H9 (cell line): ENCODE measurements at regions not wholly inside any gene's neighbourhood (a gene's known extent, or its start where the extent isn't known, plus 50 kb on each side); places are given as distances from the start of the nearest gene placed in this dataset.

Experiments
- DNase-seq: peaks from one replicate; pipeline ENCODE4 v3.0.0-alpha.2; 2017
- H2AFZ ChIP-seq: one replicate; pipeline ENCODE4 v1.6.1; 2013; ENCODE audit warnings: mild to moderate bottlenecking, low read length, control low read depth, moderate library complexity
- H2AK5ac ChIP-seq: 2 replicates; pipeline ENCODE4 v1.6.1; 2013; ENCODE audit warnings: low read length, control low read depth, mixed read lengths; ENCODE audit not compliant: insufficient read length
- H2BK120ac ChIP-seq: one replicate; pipeline ENCODE4 v1.6.1; 2013; ENCODE audit warnings: low read depth, mild to moderate bottlenecking, low read length, control low read depth, inconsistent platforms; ENCODE audit not compliant: poor library complexity, severe bottlenecking
- H2BK12ac ChIP-seq: 2 replicates; pipeline ENCODE4 v1.6.1; 2013; ENCODE audit warnings: low read length, control low read depth, mixed read lengths, low read depth; ENCODE audit not compliant: insufficient read length
- H2BK15ac ChIP-seq: 2 replicates; pipeline ENCODE4 v1.6.1; 2013; ENCODE audit warnings: low read depth, low read length, control low read depth
- H2BK20ac ChIP-seq: one replicate; pipeline ENCODE4 v1.6.1; 2013; ENCODE audit warnings: low read depth, mild to moderate bottlenecking, low read length, control low read depth, inconsistent platforms; ENCODE audit not compliant: poor library complexity, severe bottlenecking
- H2BK5ac ChIP-seq: 2 replicates; pipeline ENCODE4 v1.6.1; 2013; ENCODE audit warnings: low read length, control low read depth, mixed read lengths; ENCODE audit not compliant: insufficient read length
- H3K14ac ChIP-seq: 2 replicates; pipeline ENCODE4 v1.6.1; 2013; ENCODE audit warnings: low read length, control low read depth; ENCODE audit not compliant: insufficient read depth
- H3K18ac ChIP-seq: 2 replicates; pipeline ENCODE4 v1.6.1; 2013; ENCODE audit warnings: low read depth, mild to moderate bottlenecking, mixed read lengths, low read length, control low read depth; ENCODE audit not compliant: insufficient read length
- H3K23ac ChIP-seq: 2 replicates; pipeline ENCODE4 v1.6.1; 2013; ENCODE audit warnings: low read length, control low read depth, mixed read lengths, low read depth; ENCODE audit not compliant: insufficient read length
- H3K23me2 ChIP-seq: 2 replicates; pipeline ENCODE4 v1.6.1; 2013; ENCODE audit warnings: low read depth, mild to moderate bottlenecking, mixed read lengths, low read length, control low read depth; ENCODE audit not compliant: insufficient read length, poor library complexity, severe bottlenecking
- H3K27ac ChIP-seq: 2 replicates; pipeline ENCODE4 v1.5.1; 2013; ENCODE audit warnings: low read length, control low read depth, mixed read lengths, low read depth; ENCODE audit not compliant: insufficient read length
- H3K27me3 ChIP-seq: 2 replicates; pipeline ENCODE4 v1.6.1; 2013; ENCODE audit warnings: low read length, control low read depth, inconsistent platforms; ENCODE audit not compliant: insufficient read depth
- H3K4ac ChIP-seq: 2 replicates; pipeline ENCODE4 v1.6.1; 2013; ENCODE audit warnings: low read depth, mild to moderate bottlenecking, control low read depth, inconsistent platforms, low read length, moderate library complexity
- H3K4me1 ChIP-seq: 2 replicates; pipeline ENCODE4 v1.6.1; 2013; ENCODE audit warnings: low read length, control low read depth, inconsistent platforms; ENCODE audit not compliant: insufficient read depth
- H3K4me2 ChIP-seq: 2 replicates; pipeline ENCODE4 v1.6.1; 2013; ENCODE audit warnings: low read length, control low read depth, mixed read lengths; ENCODE audit not compliant: insufficient read length, insufficient read depth
- H3K56ac ChIP-seq: 2 replicates; pipeline ENCODE4 v1.6.1; 2013; ENCODE audit warnings: low read depth, mild to moderate bottlenecking, mixed read lengths, low read length, control low read depth; ENCODE audit not compliant: insufficient read length
- H3K79me1 ChIP-seq: 2 replicates; pipeline ENCODE4 v1.6.1; 2013; ENCODE audit warnings: low read depth, mild to moderate bottlenecking, moderate library complexity, low read length, control low read depth, inconsistent platforms; ENCODE audit not compliant: insufficient read depth, poor library complexity, severe bottlenecking
- H3K79me2 ChIP-seq: 2 replicates; pipeline ENCODE4 v1.6.1; 2013; ENCODE audit warnings: low read length, control low read depth, inconsistent platforms; ENCODE audit not compliant: insufficient read depth
- H3K9ac ChIP-seq: 2 replicates; pipeline ENCODE4 v1.6.1; 2013; ENCODE audit warnings: low read length, control low read depth, mixed read lengths; ENCODE audit not compliant: insufficient read length; ENCODE audit errors: extremely low read depth
- H3K9me3 ChIP-seq: one replicate; pipeline ENCODE4 v1.6.1; 2013; ENCODE audit warnings: low read depth, low read length, inconsistent platforms; ENCODE audit not compliant: control insufficient read depth
- H3T11ph ChIP-seq: one replicate; pipeline ENCODE4 v1.6.1; 2013; ENCODE audit warnings: mild to moderate bottlenecking, low read length, control low read depth, inconsistent platforms
- H4K20me1 ChIP-seq: one replicate; pipeline ENCODE4 v1.6.1; 2013; ENCODE audit not compliant: control insufficient read depth, insufficient read length, insufficient read depth
- H4K5ac ChIP-seq: 2 replicates; pipeline ENCODE4 v1.6.1; 2013; ENCODE audit warnings: low read depth, mild to moderate bottlenecking, mixed read lengths, low read length, control low read depth; ENCODE audit not compliant: insufficient read length
- H4K8ac ChIP-seq: replicated peaks from 2 replicates; pipeline ENCODE4 v1.6.1; 2013; ENCODE audit warnings: low read length, control low read depth, mixed read lengths, low read depth; ENCODE audit not compliant: insufficient read length
- H4K91ac ChIP-seq: 2 replicates; pipeline ENCODE4 v1.6.1; 2013; ENCODE audit warnings: low read depth, mild to moderate bottlenecking, moderate library complexity, mixed read lengths, low read length, control low read depth; ENCODE audit not compliant: insufficient read length
- H3K27ac Mint-ChIP-seq, 3 experiments: 2 replicates in 2 of 3; 3 replicates in 1 of 3; pipeline ENCODE4 v1.8.0; 2020 to 2021; ENCODE audit warnings: mixed read lengths in 3 of 3, mild to moderate bottlenecking in 1 of 3, moderate library complexity in 1 of 3
- H3K27me3 Mint-ChIP-seq: 2 replicates; pipeline ENCODE4 v1.8.0; 2021; ENCODE audit warnings: low read depth, mild to moderate bottlenecking, moderate library complexity, mixed read lengths
- H3K36me3 Mint-ChIP-seq, 3 experiments: 2 replicates in 2 of 3; 3 replicates in 1 of 3; pipeline ENCODE4 v1.8.0; 2020 to 2021; ENCODE audit warnings: low read depth in 3 of 3, mixed read lengths in 3 of 3; ENCODE audit not compliant: insufficient read depth in 1 of 3
- H3K4me1 Mint-ChIP-seq, 2 experiments: 2 replicates each; pipeline ENCODE4 v1.8.0; 2020; ENCODE audit warnings: mixed read lengths in 2 of 2
- H3K4me3 Mint-ChIP-seq, 2 experiments: 2 replicates in 1 of 2; 3 replicates in 1 of 2; pipeline ENCODE4 v1.8.0; 2020 to 2021; ENCODE audit warnings: mild to moderate bottlenecking in 2 of 2, mixed read lengths in 2 of 2, moderate library complexity in 1 of 2
- H3K9me3 Mint-ChIP-seq, 2 experiments: 2 replicates in 1 of 2; 3 replicates in 1 of 2; pipeline ENCODE4 v1.8.0; 2020; ENCODE audit warnings: mild to moderate bottlenecking in 2 of 2, mixed read lengths in 2 of 2, moderate library complexity in 1 of 2
- TF ChIP-seq, protein P1 (sequence below): fragments of 200-600 bp; sonication (generic); conservative IDR thresholded peaks from 3 replicates; pipeline ENCODE4 v1.8.0; 2021; ENCODE audit warnings: antibody characterized with exemption, mild to moderate bottlenecking

DNA sequence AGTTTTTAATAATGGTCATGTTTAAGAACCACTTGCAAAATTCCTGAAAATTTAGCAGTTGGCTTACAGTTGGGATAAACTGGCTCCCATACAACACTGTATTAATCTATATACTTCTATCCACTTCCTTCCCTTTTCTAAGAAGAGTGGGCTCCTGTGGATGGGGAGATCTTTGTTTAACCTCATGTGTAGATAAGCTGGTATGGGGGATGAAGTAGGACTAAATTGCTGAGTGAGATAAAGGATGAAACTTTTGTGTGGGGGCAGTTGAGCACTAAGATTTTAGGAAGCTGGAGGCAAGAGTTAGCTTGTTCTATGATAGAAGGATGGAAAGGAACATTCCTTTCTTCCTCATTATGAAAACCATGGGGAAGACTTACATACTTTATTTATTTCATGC, 54.6 kb upstream of the ATP8A1 start:
- no peaks in the 10 kb centered on the region for H3K79me2 ChIP-seq
- H3K4me1 ChIP-seq: peaks cover 4% of the 10 kb centered on the region; the same call in 1 of the 2 replicates
- no peaks in the 10 kb centered on the region for H3K23me2 ChIP-seq
- TF ChIP-seq, protein P1, sequence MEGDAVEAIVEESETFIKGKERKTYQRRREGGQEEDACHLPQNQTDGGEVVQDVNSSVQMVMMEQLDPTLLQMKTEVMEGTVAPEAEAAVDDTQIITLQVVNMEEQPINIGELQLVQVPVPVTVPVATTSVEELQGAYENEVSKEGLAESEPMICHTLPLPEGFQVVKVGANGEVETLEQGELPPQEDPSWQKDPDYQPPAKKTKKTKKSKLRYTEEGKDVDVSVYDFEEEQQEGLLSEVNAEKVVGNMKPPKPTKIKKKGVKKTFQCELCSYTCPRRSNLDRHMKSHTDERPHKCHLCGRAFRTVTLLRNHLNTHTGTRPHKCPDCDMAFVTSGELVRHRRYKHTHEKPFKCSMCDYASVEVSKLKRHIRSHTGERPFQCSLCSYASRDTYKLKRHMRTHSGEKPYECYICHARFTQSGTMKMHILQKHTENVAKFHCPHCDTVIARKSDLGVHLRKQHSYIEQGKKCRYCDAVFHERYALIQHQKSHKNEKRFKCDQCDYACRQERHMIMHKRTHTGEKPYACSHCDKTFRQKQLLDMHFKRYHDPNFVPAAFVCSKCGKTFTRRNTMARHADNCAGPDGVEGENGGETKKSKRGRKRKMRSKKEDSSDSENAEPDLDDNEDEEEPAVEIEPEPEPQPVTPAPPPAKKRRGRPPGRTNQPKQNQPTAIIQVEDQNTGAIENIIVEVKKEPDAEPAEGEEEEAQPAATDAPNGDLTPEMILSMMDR: no peak
- H2BK120ac ChIP-seq: no peak overlapping the region
- no peak overlapping the region for H4K91ac ChIP-seq
- no peaks in the 10 kb centered on the region for H3K9me3 Mint-ChIP-seq
- H2BK15ac ChIP-seq: no peak overlapping the region
- H3K14ac ChIP-seq: no peak overlapping the region
- no peaks in the 10 kb centered on the region for H3K9me3 ChIP-seq
- no peak for DNase-seq
- H4K5ac ChIP-seq: no peak overlapping the region
- H3K4me3 Mint-ChIP-seq: no peak overlapping the region
- H3K4ac ChIP-seq: no peak overlapping the region
- no peak overlapping the region for H3K4me2 ChIP-seq
- H2BK20ac ChIP-seq: no peak overlapping the region
- no peak overlapping the region for H4K8ac ChIP-seq
- no peak overlapping the region for H3K27ac ChIP-seq
- H3K23ac ChIP-seq: no peak overlapping the region
- H2AFZ ChIP-seq: no peak overlapping the region
- H3K36me3 Mint-ChIP-seq: no peaks in the 10 kb centered on the region; a peak in 1 of 7 replicates
- H2AK5ac ChIP-seq: no peak overlapping the region
- no peak overlapping the region for H3K18ac ChIP-seq
- H3K9ac ChIP-seq: no peak overlapping the region
- H3K56ac ChIP-seq: no peak overlapping the region
- no peaks in the 10 kb centered on the region for H4K20me1 ChIP-seq
- H3K27me3 ChIP-seq: no peaks in the 10 kb centered on the region
- H3K27ac Mint-ChIP-seq: no peak overlapping the region
- no peak overlapping the region for H3T11ph ChIP-seq
- H3K4me1 Mint-ChIP-seq: peaks cover 25 to 26% of the 10 kb centered on the region in 2 experiments
- no peak overlapping the region for H2BK5ac ChIP-seq
- H3K27me3 Mint-ChIP-seq: no peaks in the 10 kb centered on the region
- no peak overlapping the region for H2BK12ac ChIP-seq
- H3K79me1 ChIP-seq: no peaks in the 10 kb centered on the region
